WTC11 (cell line): ENCODE measurements at regions not wholly inside any gene's neighbourhood (a gene's known extent, or its start where the extent isn't known, plus 50 kb on each side); places are given as distances from the start of the nearest gene placed in this dataset.

Experiments used
- ATAC-seq: fragments of 200-7000 bp; cut with Tn5 transposase; 2 replicates; pipeline ENCODE4 v1.10.0; 2021; ENCODE audit warnings: mild to moderate bottlenecking, moderate library complexity
- CTCF ChIA-PET: fragments of 300-600 bp; sonication (Branson Sonifier 250); formaldehyde crosslinking; loops from one replicate; lab custom pipeline; 2021; ENCODE audit warnings: antibody characterized with exemption; lab: Charles Lee
- POLR2A ChIA-PET: fragments of 350-600 bp; sonication (Branson Sonifier 250); formaldehyde crosslinking; loops from one replicate; lab custom pipeline; 2021; ENCODE audit warnings: antibody characterized with exemption; lab: Charles Lee
- DNase-seq: peaks from one replicate; pipeline ENCODE4 v3.0.0; 2021; ENCODE audit warnings: low spot score
- H3K27ac Mint-ChIP-seq: 2 replicates; pipeline ENCODE4 v1.8.0; 2021; ENCODE audit warnings: mixed read lengths
- H3K27me3 Mint-ChIP-seq: 2 replicates; pipeline ENCODE4 v1.8.0; 2021; ENCODE audit warnings: low read depth, mild to moderate bottlenecking, moderate library complexity, mixed read lengths
- H3K36me3 Mint-ChIP-seq: 2 replicates; pipeline ENCODE4 v1.8.0; 2021; ENCODE audit warnings: mixed read lengths
- H3K4me1 Mint-ChIP-seq: 2 replicates; pipeline ENCODE4 v1.8.0; 2022; ENCODE audit warnings: mixed read lengths
- H3K4me3 Mint-ChIP-seq: 2 replicates; pipeline ENCODE4 v1.8.0; 2021; ENCODE audit warnings: mild to moderate bottlenecking, moderate library complexity, mixed read lengths
- H3K9me3 Mint-ChIP-seq: 2 replicates; pipeline ENCODE4 v1.8.0; 2021; ENCODE audit warnings: mixed read lengths
- ATF6 ChIP-seq: sonication (generic); formaldehyde crosslinking; IDR thresholded peaks from 2 replicates; pipeline ENCODE4 v1.8.1; 2023; ENCODE audit warnings: mild to moderate bottlenecking, missing genetic modification reagents
- CBFB ChIP-seq: sonication (generic); formaldehyde crosslinking; IDR thresholded peaks from 2 replicates; pipeline ENCODE4 v1.8.1; 2022; ENCODE audit warnings: mild to moderate bottlenecking, low read depth, missing genetic modification reagents
- CREB1 ChIP-seq: sonication (generic); formaldehyde crosslinking; IDR thresholded peaks from 2 replicates; pipeline ENCODE4 v1.8.0; 2023; ENCODE audit warnings: mild to moderate bottlenecking, missing genetic modification reagents
- CREM ChIP-seq: sonication (generic); formaldehyde crosslinking; IDR thresholded peaks from 2 replicates; pipeline ENCODE4 v1.8.1; 2022; ENCODE audit warnings: mild to moderate bottlenecking, missing genetic modification reagents, moderate library complexity
- FOXK1 ChIP-seq: sonication (generic); formaldehyde crosslinking; IDR thresholded peaks from 2 replicates; pipeline ENCODE4 v1.8.0; 2022; ENCODE audit warnings: mild to moderate bottlenecking, moderate library complexity, missing genetic modification reagents
- HMGXB4 ChIP-seq: sonication (generic); formaldehyde crosslinking; IDR thresholded peaks from 2 replicates; pipeline ENCODE4 v1.8.1; 2023; ENCODE audit warnings: mild to moderate bottlenecking, moderate library complexity, missing genetic modification reagents
- JUN ChIP-seq: sonication (generic); formaldehyde crosslinking; IDR thresholded peaks from 2 replicates; pipeline ENCODE4 v1.8.0; 2023; ENCODE audit warnings: mild to moderate bottlenecking, missing genetic modification reagents
- KAT7 ChIP-seq: sonication (generic); formaldehyde crosslinking; IDR thresholded peaks from 2 replicates; pipeline ENCODE4 v1.8.1; 2023; ENCODE audit warnings: missing genetic modification reagents, mild to moderate bottlenecking, borderline replicate concordance
- MLX ChIP-seq: sonication (generic); formaldehyde crosslinking; IDR thresholded peaks from 2 replicates; pipeline ENCODE4 v1.8.1; 2023; ENCODE audit warnings: mild to moderate bottlenecking, missing genetic modification reagents, moderate library complexity
- NR2C2 ChIP-seq: sonication (generic); formaldehyde crosslinking; IDR thresholded peaks from 2 replicates; pipeline ENCODE4 v1.8.0; 2022; ENCODE audit warnings: mild to moderate bottlenecking, missing genetic modification reagents
- PRDM15 ChIP-seq: sonication (generic); formaldehyde crosslinking; IDR thresholded peaks from 2 replicates; pipeline ENCODE4 v1.8.0; 2022; ENCODE audit warnings: missing genetic modification reagents
- SOX15 ChIP-seq: fragments of 250-450 bp; sonication (Bioruptor Pico); IDR thresholded peaks from 2 replicates; pipeline ENCODE4 v1.9.0; 2021; ENCODE audit warnings: mild to moderate bottlenecking
- SP1 ChIP-seq: sonication (generic); formaldehyde crosslinking; conservative IDR thresholded peaks from 2 replicates; pipeline ENCODE4 v1.8.1; 2022; ENCODE audit warnings: missing genetic modification reagents
- TCF7 ChIP-seq: sonication (generic); formaldehyde crosslinking; IDR thresholded peaks from 2 replicates; pipeline ENCODE4 v1.8.0; 2022; ENCODE audit warnings: mild to moderate bottlenecking, low read depth, missing genetic modification reagents, moderate library complexity
- TEAD1 ChIP-seq: sonication (generic); formaldehyde crosslinking; IDR thresholded peaks from 2 replicates; pipeline ENCODE4 v1.8.0; 2022; ENCODE audit warnings: mild to moderate bottlenecking, missing genetic modification reagents
- USF1 ChIP-seq: sonication (generic); formaldehyde crosslinking; IDR thresholded peaks from 2 replicates; pipeline ENCODE4 v1.8.0; 2022; ENCODE audit warnings: mild to moderate bottlenecking, missing genetic modification reagents
- ZMAT4 ChIP-seq: fragments of 250-450 bp; sonication (Bioruptor Pico); IDR thresholded peaks from 2 replicates; pipeline ENCODE4 v1.9.0; 2021; ENCODE audit warnings: mild to moderate bottlenecking
- ZNF121 ChIP-seq: sonication (generic); formaldehyde crosslinking; IDR thresholded peaks from 2 replicates; pipeline ENCODE4 v1.8.0; 2023; ENCODE audit warnings: missing genetic modification reagents
- ZNF263 ChIP-seq: sonication (generic); formaldehyde crosslinking; IDR thresholded peaks from 2 replicates; pipeline ENCODE4 v1.8.1; 2022; ENCODE audit warnings: low read depth, mild to moderate bottlenecking, moderate library complexity, missing genetic modification reagents
- ZNF416 ChIP-seq: fragments of 250-450 bp; sonication (Bioruptor Pico); IDR thresholded peaks from 2 replicates; pipeline ENCODE4 v1.9.0; 2021; ENCODE audit warnings: mild to moderate bottlenecking, inconsistent platforms
- ZNF423 ChIP-seq: fragments of 250-450 bp; sonication (Bioruptor Pico); IDR thresholded peaks from 2 replicates; pipeline ENCODE4 v2.1.2; 2022; ENCODE audit warnings: mild to moderate bottlenecking, moderate library complexity
- ZNF425 ChIP-seq: fragments of 250-450 bp; sonication (Bioruptor Pico); conservative IDR thresholded peaks from 2 replicates; pipeline ENCODE4 v1.9.0; 2021; ENCODE audit warnings: mild to moderate bottlenecking

GRCh38 chr7:84462259-84462658 is 267.7 kb upstream of the SEMA3A start (continued):
- no peak for TF ChIP-seq HMGXB4 (CRISPR knock-in tag)
- TF ChIP-seq USF1 (CRISPR knock-in tag), result no peak
- no peak for TF ChIP-seq MLX (CRISPR knock-in tag)
- TF ChIP-seq CBFB (CRISPR knock-in tag), result no peak
- no peak for TF ChIP-seq PRDM15 (CRISPR knock-in tag)
- TF ChIP-seq SOX15 (CRISPR knock-in tag), result no peak
- no peak for TF ChIP-seq ZNF423 (CRISPR knock-in tag)
- no peak for TF ChIP-seq CREB1 (CRISPR knock-in tag)
- TF ChIP-seq ZNF121 (CRISPR knock-in tag), result no peak
- no peak for TF ChIP-seq KAT7 (CRISPR knock-in tag)

- no peaks in the 10 kb centered on the region for H3K9me3 Mint-ChIP-seq
- POLR2A ChIA-PET, result no interaction called here
- H3K4me3 Mint-ChIP-seq, result no peak overlapping the region
- H3K27me3 Mint-ChIP-seq, result no peaks in the 10 kb centered on the region
- no peak overlapping the region for H3K27ac Mint-ChIP-seq
- CTCF ChIA-PET, result no interaction called here
- ATAC-seq (no peak), DNase-seq (no peak)
- no peaks in the 10 kb centered on the region for H3K36me3 Mint-ChIP-seq
- peaks cover 6% of the 10 kb centered on the region; the same call in 1 of the 2 replicates for H3K4me1 Mint-ChIP-seq
- TF ChIP-seq ZNF425 (CRISPR knock-in tag) (no peak), ZNF263 (CRISPR knock-in tag) (no peak), TEAD1 (CRISPR knock-in tag) (no peak), SOX15 (CRISPR knock-in tag) (no peak), ZNF121 (CRISPR knock-in tag) (no peak), CREB1 (CRISPR knock-in tag) (no peak)
Measured at GRCh38 chr7:84461093-84461492, 266.5 kb upstream of the SEMA3A start.

- ATAC-seq, result no peak
- ChIA-PET CTCF (no interaction called here), POLR2A (no interaction called here)
- Mint-ChIP-seq H3K27me3 (no peaks in the 10 kb centered on the region), H3K4me1 (peaks cover 13% of the 10 kb centered on the region), H3K27ac (no peak overlapping the region), H3K36me3 (no peaks in the 10 kb centered on the region), H3K9me3 (no peaks in the 10 kb centered on the region), H3K4me3 (no peak overlapping the region)
- DNase-seq, result no peak
- TF ChIP-seq CREM (CRISPR knock-in tag) (no peak), JUN (no peak), MLX (CRISPR knock-in tag) (no peak), TCF7 (no peak), ZMAT4 (CRISPR knock-in tag) (no peak), ATF6 (CRISPR knock-in tag) (no peak), FOXK1 (CRISPR knock-in tag) (no peak), ZNF416 (CRISPR knock-in tag) (no peak), CBFB (CRISPR knock-in tag) (no peak), SP1 (CRISPR knock-in tag) (no peak), NR2C2 (CRISPR knock-in tag) (no peak)
Measured at GRCh38 chr7:84455788-84456187, 261.2 kb upstream of the SEMA3A start.
